Thyroid gland (tissue), 4 donors: ENCODE measurements at regions not wholly inside any gene's neighbourhood (a gene's known extent, or its start where the extent isn't known, plus 50 kb on each side); places are given as distances from the start of the nearest gene placed in this dataset.

ENCODE experiments used
- POLR2A ChIP-seq, 2 donors: fragments of 450-650 bp; IDR thresholded peaks; one replicate each; pipeline ENCODE4 v1.6.1; 2017; ENCODE audit warnings: antibody characterized with exemption in 2 of 2, mild to moderate bottlenecking in 2 of 2, moderate library complexity in 1 of 2
- TF ChIP-seq, protein P1 (sequence below), 6 experiments: fragments of 200-600 bp in 3 of 6; fragments of 450-650 bp in 3 of 6; sonication (generic) in 3 of 6; IDR thresholded peaks; one replicate each; pipeline ENCODE4 v1.5.1; 2016 to 2019; ENCODE audit warnings: antibody characterized with exemption in 6 of 6, mild to moderate bottlenecking in 2 of 6, inconsistent platforms in 1 of 6, moderate library complexity in 1 of 6

DNA sequence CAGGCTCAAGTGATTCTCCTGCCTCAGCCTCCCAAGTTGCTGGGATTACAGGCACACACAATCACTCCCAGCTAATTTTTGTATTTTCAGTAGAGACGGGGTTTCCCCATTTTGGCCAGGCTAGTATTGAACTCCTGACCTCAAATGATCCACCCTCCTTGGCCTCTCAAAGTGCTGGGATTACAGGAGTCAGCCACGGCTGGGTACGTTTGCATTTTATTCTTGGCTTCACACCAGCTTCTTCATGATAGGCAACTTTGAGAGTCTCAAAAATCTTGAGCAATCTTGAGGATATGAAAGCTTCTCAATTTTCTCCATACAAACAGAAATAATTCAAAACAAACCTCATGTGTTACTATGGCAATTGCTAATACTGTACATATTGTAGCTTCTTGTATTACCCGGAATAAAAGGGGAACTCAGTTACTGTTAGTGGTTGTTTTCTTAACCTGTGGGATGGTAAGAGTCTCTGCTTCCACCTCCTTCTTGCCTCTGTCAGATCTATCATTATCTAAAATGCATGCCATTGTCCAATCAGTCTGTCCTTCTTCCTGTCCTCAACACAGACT is 102.9 kb upstream of the SYT4 start:
- TF ChIP-seq, protein P1, sequence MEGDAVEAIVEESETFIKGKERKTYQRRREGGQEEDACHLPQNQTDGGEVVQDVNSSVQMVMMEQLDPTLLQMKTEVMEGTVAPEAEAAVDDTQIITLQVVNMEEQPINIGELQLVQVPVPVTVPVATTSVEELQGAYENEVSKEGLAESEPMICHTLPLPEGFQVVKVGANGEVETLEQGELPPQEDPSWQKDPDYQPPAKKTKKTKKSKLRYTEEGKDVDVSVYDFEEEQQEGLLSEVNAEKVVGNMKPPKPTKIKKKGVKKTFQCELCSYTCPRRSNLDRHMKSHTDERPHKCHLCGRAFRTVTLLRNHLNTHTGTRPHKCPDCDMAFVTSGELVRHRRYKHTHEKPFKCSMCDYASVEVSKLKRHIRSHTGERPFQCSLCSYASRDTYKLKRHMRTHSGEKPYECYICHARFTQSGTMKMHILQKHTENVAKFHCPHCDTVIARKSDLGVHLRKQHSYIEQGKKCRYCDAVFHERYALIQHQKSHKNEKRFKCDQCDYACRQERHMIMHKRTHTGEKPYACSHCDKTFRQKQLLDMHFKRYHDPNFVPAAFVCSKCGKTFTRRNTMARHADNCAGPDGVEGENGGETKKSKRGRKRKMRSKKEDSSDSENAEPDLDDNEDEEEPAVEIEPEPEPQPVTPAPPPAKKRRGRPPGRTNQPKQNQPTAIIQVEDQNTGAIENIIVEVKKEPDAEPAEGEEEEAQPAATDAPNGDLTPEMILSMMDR (IDR thresholded peaks at IDR 0.05) = no peak
- no peak for TF ChIP-seq POLR2A (IDR thresholded peaks at IDR 0.05)
